MCF 10A (cell line): ENCODE measurements at regions not wholly inside any gene's neighbourhood (a gene's known extent, or its start where the extent isn't known, plus 50 kb on each side); places are given as distances from the start of the nearest gene placed in this dataset.

Experiments
- BruUV-seq: library from RNA; stranded (reverse); fragments of 400-500 nt; replicated peaks from 2 replicates; lab custom pipeline; 2021; lab: Mats Ljungman, UMichigan
- CTCF ChIA-PET: fragments of 300-600 bp; sonication (Branson Sonifier 250); formaldehyde crosslinking; extraction: SDS; loops from one replicate; lab custom pipeline; 2021; ENCODE audit warnings: antibody characterized with exemption, inconsistent platforms; lab: Yijun Ruan, JAX
- POLR2A ChIA-PET: fragments of 300-600, 350-650 bp; sonication (Branson Sonifier 250); formaldehyde crosslinking; extraction: SDS; loops from one replicate; lab custom pipeline; 2020; ENCODE audit warnings: antibody characterized with exemption, inconsistent platforms; lab: Yijun Ruan, JAX
- DNase-seq: peaks from one replicate; pipeline ENCODE4 v3.0.0-alpha.2; 2018; ENCODE audit not compliant: unreplicated experiment
- H3K27ac Mint-ChIP-seq: one replicate; pipeline ENCODE4 v1.8.0; 2022; ENCODE audit warnings: mild to moderate bottlenecking, low read depth, mixed read lengths; ENCODE audit not compliant: unreplicated experiment
- H3K27me3 Mint-ChIP-seq: one replicate; pipeline ENCODE4 v1.8.0; 2022; ENCODE audit warnings: mixed read lengths; ENCODE audit not compliant: insufficient read depth, unreplicated experiment
- H3K36me3 Mint-ChIP-seq: one replicate; pipeline ENCODE4 v1.8.0; 2022; ENCODE audit warnings: mild to moderate bottlenecking, moderate library complexity, mixed read lengths; ENCODE audit not compliant: insufficient read depth, unreplicated experiment
- H3K4me1 Mint-ChIP-seq: one replicate; pipeline ENCODE4 v1.8.0; 2022; ENCODE audit warnings: mixed read lengths; ENCODE audit not compliant: insufficient read depth, unreplicated experiment
- H3K4me3 Mint-ChIP-seq: one replicate; pipeline ENCODE4 v1.8.0; 2022; ENCODE audit warnings: mild to moderate bottlenecking, moderate library complexity, mixed read lengths; ENCODE audit not compliant: unreplicated experiment
- H3K9me3 Mint-ChIP-seq: one replicate; pipeline ENCODE4 v1.8.0; 2022; ENCODE audit warnings: mixed read lengths; ENCODE audit not compliant: unreplicated experiment
- CTCF ChIP-seq: fragments of 200-600 bp; IDR thresholded peaks from one replicate; pipeline ENCODE4 v1.8.0; 2022; ENCODE audit warnings: antibody characterized with exemption, mild to moderate bottlenecking; ENCODE audit not compliant: unreplicated experiment
- intact Hi-C: fragments of 100-400 bp; cut with micrococcal nuclease; formaldehyde crosslinking; loops from 2 replicates; pipeline ENCODE4 v1.14.1; 2022

GRCh38 chr9:13750061-13750460 is 470.6 kb upstream of the MPDZ start:
- peak; percentile 9 for DNase-seq
- CTCF ChIA-PET: no interaction called here
- no peaks in the 10 kb centered on the region for H3K9me3 Mint-ChIP-seq
- no TSS peak for BruUV-seq
- H3K27ac Mint-ChIP-seq: no peak overlapping the region
- no peaks in the 10 kb centered on the region for H3K27me3 Mint-ChIP-seq
- no peak for TF ChIP-seq CTCF
- intact Hi-C loops: no loop called here
- no peaks in the 10 kb centered on the region for H3K36me3 Mint-ChIP-seq
- no peak overlapping the region for H3K4me3 Mint-ChIP-seq
- H3K4me1 Mint-ChIP-seq: peaks cover 8% of the 10 kb centered on the region
- POLR2A ChIA-PET: no interaction called here

GRCh38 chr9:13746876-13747275 is 467.4 kb upstream of the MPDZ start:
- ChIA-PET POLR2A (no interaction called here), CTCF (interaction anchor here (0.7 kb wide), 1 partner anchor 25 kb away, joined by 3 read pairs; no protein-coding TSS in a partner anchor)
- no peak for DNase-seq
- no TSS peak for BruUV-seq
- Mint-ChIP-seq H3K36me3 (no peaks in the 10 kb centered on the region), H3K4me3 (no peak overlapping the region), H3K4me1 (peaks cover 8% of the 10 kb centered on the region), H3K9me3 (no peaks in the 10 kb centered on the region), H3K27ac (no peak overlapping the region), H3K27me3 (no peaks in the 10 kb centered on the region)
- TF ChIP-seq CTCF: no peak
- intact Hi-C loops: no loop called here

- Mint-ChIP-seq H3K4me1 (no peaks in the 10 kb centered on the region), H3K36me3 (no peaks in the 10 kb centered on the region), H3K9me3 (no peaks in the 10 kb centered on the region), H3K27me3 (no peaks in the 10 kb centered on the region), H3K4me3 (no peak overlapping the region), H3K27ac (no peak overlapping the region)
- CTCF ChIA-PET: interaction anchor here (0.7 to 1.1 kb wide), 3 partner anchors 21 to 334 kb away, joined by 3 to 5 read pairs (median 3); no protein-coding TSS in a partner anchor
- TF ChIP-seq CTCF: no peak
- no TSS peak for BruUV-seq
- DNase-seq: no peak
- POLR2A ChIA-PET: no interaction called here
- intact Hi-C loops: no loop called here
Observed at GRCh38 chr9:13744261-13744901, 464.9 kb upstream of the MPDZ start.

GRCh38 chr9:13737885-13738284 is 458.4 kb upstream of the MPDZ start:
- no peak for TF ChIP-seq CTCF
- ChIA-PET CTCF (no interaction called here), POLR2A (no interaction called here)
- intact Hi-C loops: no loop called here
- H3K27me3 Mint-ChIP-seq: no peaks in the 10 kb centered on the region
- H3K36me3 Mint-ChIP-seq: no peaks in the 10 kb centered on the region
- peaks cover 7% of the 10 kb centered on the region for H3K9me3 Mint-ChIP-seq
- no peak for DNase-seq
- H3K4me3 Mint-ChIP-seq: no peak overlapping the region
- no TSS peak for BruUV-seq
- no peaks in the 10 kb centered on the region for H3K4me1 Mint-ChIP-seq
- H3K27ac Mint-ChIP-seq: no peak overlapping the region
